Lung (tissue), 11 donors: ENCODE measurements at regions not wholly inside any gene's neighbourhood (a gene's known extent, or its start where the extent isn't known, plus 50 kb on each side); places are given as distances from the start of the nearest gene placed in this dataset.
A peak's percentile ranks its signal among the peaks of the same experiment; 100 is the strongest.

Experiments
- ATAC-seq: fragments of 200-7000 bp; cut with Tn5 transposase; one replicate; pipeline ENCODE4 v1.9.1; 2020; ENCODE audit warnings: moderate number of reproducible peaks; ENCODE audit not compliant: insufficient read depth, low FRiP score
- DNase-seq, 3 donors: peaks; one replicate each; pipeline ENCODE4 v3.0.0-alpha.2; 2013 to 2017
- H3K27ac ChIP-seq, 2 donors: one replicate each; pipeline ENCODE4 v1.5.1; 2013; ENCODE audit warnings: mild to moderate bottlenecking in 2 of 2, moderate library complexity in 2 of 2, control low read depth in 1 of 2, inconsistent platforms in 1 of 2, low read depth in 1 of 2, low read length in 1 of 2
- H3K27me3 ChIP-seq, 3 donors: one replicate each; pipeline ENCODE4 v1.5.1; 2013; ENCODE audit warnings: low read length in 2 of 3; ENCODE audit not compliant: control insufficient read depth in 3 of 3, insufficient read depth in 3 of 3
- H3K36me3 ChIP-seq, 4 donors: one replicate each; pipeline ENCODE4 v1.5.1; 2013; ENCODE audit warnings: low read length in 4 of 4, mild to moderate bottlenecking in 1 of 4, moderate library complexity in 1 of 4; ENCODE audit not compliant: control insufficient read depth in 4 of 4, insufficient read depth in 4 of 4
- H3K4me1 ChIP-seq, 5 donors: one replicate each; pipeline ENCODE4 v1.5.1; 2013; ENCODE audit warnings: low read length in 5 of 5, mild to moderate bottlenecking in 2 of 5, moderate library complexity in 1 of 5; ENCODE audit not compliant: control insufficient read depth in 5 of 5, insufficient read depth in 5 of 5
- H3K4me3 ChIP-seq: one replicate; pipeline ENCODE4 v1.5.1; 2013; ENCODE audit warnings: mild to moderate bottlenecking, control low read depth, moderate library complexity
- H3K9ac ChIP-seq, 2 donors: one replicate each; pipeline ENCODE4 v1.5.1; 2013; ENCODE audit warnings: low read length in 2 of 2, control low read depth in 1 of 2; ENCODE audit not compliant: insufficient read depth in 1 of 2
- H3K9me3 ChIP-seq, 4 donors: one replicate each; pipeline ENCODE4 v1.5.1; 2013; ENCODE audit warnings: low read length in 3 of 4, mild to moderate bottlenecking in 1 of 4, moderate library complexity in 1 of 4; ENCODE audit not compliant: control insufficient read depth in 4 of 4, insufficient read depth in 3 of 4
- CTCF ChIP-seq: IDR thresholded peaks from 2 replicates; pipeline ENCODE4 v1.5.1; 2012; ENCODE audit warnings: mild to moderate bottlenecking; ENCODE audit errors: control extremely low read depth, extremely low read depth
- WGBS, 2 donors: extraction: QIAGEN DNeasy Blood & Tissue Kit; methylation state at CpG; one replicate each; pipeline ENCODE4 v1.1.7; 2013; 5-methylcytosine and 5-hydroxymethylcytosine counted together
- donor health status: control.
- donor health status: control.
- donor health status: Bipolar disorder and iron deficiency.
- donor health status: healthy.
- donor health status: DM: yes; HTN: yes; CAD: no.

GRCh38 chr11:109654091-109654490 lies 232.1 kb downstream of the C11orf87 start:
- Histone ChIP-seq H3K9me3 (no peaks in the 10 kb centered on the region), H3K4me3 (no peak overlapping the region), H3K36me3 (no peaks in the 10 kb centered on the region), H3K4me1 (no peaks in the 10 kb centered on the region), H3K9ac (no peak overlapping the region), H3K27me3 (peaks cover 0 to 2% (median 0%) of the 10 kb centered on the region in 3 donors), H3K27ac (no peak overlapping the region)
- ATAC-seq (no peak), DNase-seq (no peak)
- WGBS, 2 donors: 73 to 77% methylated on average over 2 of the region's 2 CpGs
- no peak for TF ChIP-seq CTCF

- peaks cover 0 to 2% (median 0%) of the 10 kb centered on the region in 3 donors for H3K27me3 ChIP-seq
- TF ChIP-seq CTCF: no peak
- no peaks in the 10 kb centered on the region for H3K9me3 ChIP-seq
- ATAC-seq: peak; percentile 60
- no peak overlapping the region for H3K4me3 ChIP-seq
- peak; percentile 60 to 67 (median 61) for DNase-seq
- no peaks in the 10 kb centered on the region for H3K36me3 ChIP-seq
- no peak overlapping the region for H3K9ac ChIP-seq
- no peak overlapping the region for H3K27ac ChIP-seq
- no peaks in the 10 kb centered on the region for H3K4me1 ChIP-seq
- WGBS, 2 donors: 72 to 79% methylated on average over 4 of the region's 4 CpGs
These were observed 236.2 kb downstream of the C11orf87 start for GRCh38 chr11:109658190-109658589.

- DNase-seq (no peak), ATAC-seq (no peak)
- peaks cover 0 to 2% (median 0%) of the 10 kb centered on the region in 4 donors for H3K9me3 ChIP-seq
- H3K9ac ChIP-seq: no peak overlapping the region
- no peaks in the 10 kb centered on the region for H3K36me3 ChIP-seq
- H3K4me1 ChIP-seq: no peaks in the 10 kb centered on the region
- no peak for TF ChIP-seq CTCF
- no peak overlapping the region for H3K4me3 ChIP-seq
- no peaks in the 10 kb centered on the region for H3K27me3 ChIP-seq
- WGBS, 2 donors: 97% methylated on average over 2 of the region's 2 CpGs
- H3K27ac ChIP-seq: no peak overlapping the region
These were observed 245.7 kb downstream of the C11orf87 start for GRCh38 chr11:109667719-109668118.

GRCh38 chr11:109668973-109669634 lies 247.1 kb downstream of the C11orf87 start:
- peaks cover 0 to 2% (median 0%) of the 10 kb centered on the region in 4 donors for H3K9me3 ChIP-seq
- no peaks in the 10 kb centered on the region for H3K36me3 ChIP-seq
- no peak for TF ChIP-seq CTCF
- no peak overlapping the region for H3K9ac ChIP-seq
- no peaks in the 10 kb centered on the region for H3K4me1 ChIP-seq
- peak; percentile 84 for ATAC-seq
- H3K27ac ChIP-seq: no peak overlapping the region
- H3K4me3 ChIP-seq: no peak overlapping the region
- WGBS, 2 donors: 40 to 71% methylated on average over 2 of the region's 2 CpGs
- DNase-seq: peak in 1 of 3 donors; percentile 13
- no peaks in the 10 kb centered on the region for H3K27me3 ChIP-seq
